ENCODE measurements at regions not wholly inside any gene's neighbourhood (a gene's known extent, or its start where the extent isn't known, plus 50 kb on each side); places are given as distances from the start of the nearest gene placed in this dataset.

GRCh38 chr10:105759669-105760068 is 1118.6 kb downstream of the SORCS3 start:
- peaks cover 0 to 24% (median 7%) of the 10 kb centered on the region in 5 donors for H3K27me3 Mint-ChIP-seq
- intact Hi-C loops (cut with micrococcal nuclease): no loop called here
- no peak overlapping the region for H3K4me3 Mint-ChIP-seq
- H3K4me1 Mint-ChIP-seq: peaks cover 0 to 4% (median 0%) of the 10 kb centered on the region in 7 donors
- no peaks in the 10 kb centered on the region for H3K4me1 ChIP-seq (ENCODE audit: control insufficient read depth in 2 of 2, insufficient read depth in 2 of 2, low read length in 2 of 2)
- DNase-seq (no peak), ATAC-seq (no peak)
- no peaks in the 10 kb centered on the region for H3K36me3 Mint-ChIP-seq
- H3K27ac ChIP-seq (ENCODE audit: low read depth, low read length): no peak overlapping the region
- ChIA-PET POLR2A (no interaction called here), CTCF (no interaction called here)
- no peaks in the 10 kb centered on the region for H3K9me3 ChIP-seq (ENCODE audit: control insufficient read depth in 2 of 3, low read length in 3 of 3)
- H3K27me3 ChIP-seq (ENCODE audit: control insufficient read depth in 2 of 2, insufficient read depth in 2 of 2, low read length in 2 of 2): no peaks in the 10 kb centered on the region
- peaks cover 0 to 8% (median 0%) of the 10 kb centered on the region in 11 donors for H3K9me3 Mint-ChIP-seq
- H3K4me3 ChIP-seq (ENCODE audit: low read length): no peak overlapping the region
- no peaks in the 10 kb centered on the region for H3K36me3 ChIP-seq (ENCODE audit: control insufficient read depth in 2 of 3, insufficient read depth in 3 of 3, low read length in 3 of 3)
- no peak overlapping the region for H3K27ac Mint-ChIP-seq

DNA sequence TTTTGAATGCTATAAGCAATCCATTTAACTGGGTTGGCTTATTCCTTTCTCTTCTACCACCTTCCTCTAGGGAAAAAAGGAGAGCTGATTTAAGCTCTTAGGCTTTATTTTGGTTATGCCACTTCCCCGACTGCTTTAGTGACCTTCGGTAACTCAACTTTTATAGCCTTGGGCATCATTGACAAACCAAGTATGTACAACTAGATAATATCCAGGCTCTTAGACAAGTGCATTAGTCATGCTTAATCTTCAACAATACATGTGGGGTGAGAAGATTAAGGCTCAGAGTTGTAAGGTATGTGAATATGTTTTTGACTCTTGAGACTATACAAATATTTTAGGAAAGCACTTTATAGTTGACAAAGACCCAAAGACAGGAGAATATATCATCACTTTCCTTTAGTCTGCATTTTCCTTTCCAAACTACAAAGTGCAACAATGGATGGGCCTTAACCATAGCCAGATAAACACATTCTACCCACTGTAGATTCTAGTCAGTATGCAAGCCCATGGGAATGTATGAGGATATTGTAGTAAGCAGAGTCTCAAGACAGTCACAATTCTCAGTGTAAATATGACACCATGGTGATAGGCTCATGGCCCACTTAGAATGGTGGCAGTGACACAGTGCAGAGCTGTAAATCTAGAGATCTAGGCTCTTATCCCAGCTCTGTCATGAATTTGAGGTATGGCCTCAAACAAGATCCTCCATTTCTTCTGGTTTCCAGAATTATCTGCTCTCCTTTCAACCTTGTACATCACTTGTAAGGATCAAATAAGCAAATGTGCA is 1117.3 kb downstream of the SORCS3 start:
- Mint-ChIP-seq H3K4me1 (peaks cover 0 to under 1% (median 0%) of the 10 kb centered on the region in 7 donors), H3K4me3 (no peak overlapping the region), H3K27ac (no peak overlapping the region), H3K9me3 (peaks cover 0 to 1% (median 0%) of the 10 kb centered on the region in 11 donors), H3K36me3 (no peaks in the 10 kb centered on the region), H3K27me3 (peaks cover 0 to 17% (median 3%) of the 10 kb centered on the region in 5 donors)
- DNase-seq (no peak), ATAC-seq (no peak)
- Histone ChIP-seq H3K4me3 (ENCODE audit: low read length) (no peak overlapping the region), H3K27ac (ENCODE audit: low read depth, low read length) (no peak overlapping the region), H3K4me1 (ENCODE audit: control insufficient read depth in 2 of 2, insufficient read depth in 2 of 2, low read length in 2 of 2) (no peaks in the 10 kb centered on the region), H3K27me3 (ENCODE audit: control insufficient read depth in 2 of 2, insufficient read depth in 2 of 2, low read length in 2 of 2) (no peaks in the 10 kb centered on the region), H3K36me3 (ENCODE audit: control insufficient read depth in 2 of 3, insufficient read depth in 3 of 3, low read length in 3 of 3) (no peaks in the 10 kb centered on the region), H3K9me3 (ENCODE audit: control insufficient read depth in 2 of 3, low read length in 3 of 3) (no peaks in the 10 kb centered on the region)
- CTCF ChIA-PET: no interaction called here
- intact Hi-C loops (cut with micrococcal nuclease): no loop called here
- POLR2A ChIA-PET: no interaction called here

- no peak overlapping the region for H3K27ac Mint-ChIP-seq
- ChIA-PET CTCF (no interaction called here), POLR2A (no interaction called here)
- no peak overlapping the region for H3K27ac ChIP-seq (ENCODE audit: low read depth, low read length)
- no peak overlapping the region for H3K4me3 ChIP-seq (ENCODE audit: low read length)
- H3K27me3 Mint-ChIP-seq: peaks cover 0 to 15% (median 3%) of the 10 kb centered on the region in 5 donors
- H3K27me3 ChIP-seq (ENCODE audit: control insufficient read depth in 2 of 2, insufficient read depth in 2 of 2, low read length in 2 of 2): no peaks in the 10 kb centered on the region
- H3K4me1 Mint-ChIP-seq: no peaks in the 10 kb centered on the region
- H3K4me3 Mint-ChIP-seq: no peak overlapping the region
- no peaks in the 10 kb centered on the region for H3K36me3 Mint-ChIP-seq
- ATAC-seq (no peak), DNase-seq (no peak)
- no peaks in the 10 kb centered on the region for H3K9me3 Mint-ChIP-seq
- H3K9me3 ChIP-seq (ENCODE audit: control insufficient read depth in 2 of 3, low read length in 3 of 3): no peaks in the 10 kb centered on the region
- intact Hi-C loops (cut with micrococcal nuclease): no loop called here
- H3K36me3 ChIP-seq (ENCODE audit: control insufficient read depth in 2 of 3, insufficient read depth in 3 of 3, low read length in 3 of 3): no peaks in the 10 kb centered on the region
- no peaks in the 10 kb centered on the region for H3K4me1 ChIP-seq (ENCODE audit: control insufficient read depth in 2 of 2, insufficient read depth in 2 of 2, low read length in 2 of 2)
These were observed 1116.2 kb downstream of the SORCS3 start for GRCh38 chr10:105757302-105757701.

DNA sequence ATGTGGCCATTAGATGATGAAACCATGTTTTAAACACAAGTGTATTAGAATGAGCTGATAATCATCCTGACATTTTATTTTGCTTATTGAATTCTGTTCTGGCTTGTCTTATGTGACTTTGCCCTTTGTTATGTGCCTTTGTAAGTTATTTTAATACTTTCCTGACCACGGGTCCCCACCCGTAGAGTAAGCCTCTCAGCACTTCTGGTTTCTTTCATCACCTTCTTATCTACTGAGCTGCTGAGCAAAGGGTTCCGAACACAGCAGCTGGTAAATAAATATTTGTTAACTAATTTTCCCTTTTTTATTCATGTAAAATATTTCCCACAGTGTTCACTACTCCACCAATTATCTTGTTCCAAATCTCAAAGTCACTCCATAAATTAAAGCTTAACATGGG is 1115.3 kb downstream of the SORCS3 start:
- Mint-ChIP-seq H3K4me3 (no peak overlapping the region), H3K4me1 (no peaks in the 10 kb centered on the region), H3K27me3 (peaks cover 0 to 12% (median 2%) of the 10 kb centered on the region in 5 donors), H3K36me3 (no peaks in the 10 kb centered on the region), H3K27ac (no peak overlapping the region), H3K9me3 (peaks cover 0 to 3% (median 0%) of the 10 kb centered on the region in 11 donors)
- H3K4me3 ChIP-seq (ENCODE audit: low read length): no peak overlapping the region
- ChIA-PET CTCF (no interaction called here), POLR2A (no interaction called here)
- DNase-seq (no peak), ATAC-seq (no peak)
- no peaks in the 10 kb centered on the region for H3K4me1 ChIP-seq (ENCODE audit: control insufficient read depth in 2 of 2, insufficient read depth in 2 of 2, low read length in 2 of 2)
- intact Hi-C loops (cut with micrococcal nuclease): no loop called here
- no peaks in the 10 kb centered on the region for H3K36me3 ChIP-seq (ENCODE audit: control insufficient read depth in 2 of 3, insufficient read depth in 3 of 3, low read length in 3 of 3)
- no peaks in the 10 kb centered on the region for H3K27me3 ChIP-seq (ENCODE audit: control insufficient read depth in 2 of 2, insufficient read depth in 2 of 2, low read length in 2 of 2)
- no peaks in the 10 kb centered on the region for H3K9me3 ChIP-seq (ENCODE audit: control insufficient read depth in 2 of 3, low read length in 3 of 3)
- H3K27ac ChIP-seq (ENCODE audit: low read depth, low read length): no peak overlapping the region

- ChIA-PET CTCF (no interaction called here), POLR2A (no interaction called here)
- Mint-ChIP-seq H3K27ac (no peak overlapping the region), H3K4me3 (no peak overlapping the region), H3K9me3 (peaks cover 0 to 3% (median 0%) of the 10 kb centered on the region in 11 donors), H3K4me1 (no peaks in the 10 kb centered on the region), H3K27me3 (peaks cover 0 to 13% (median 0%) of the 10 kb centered on the region in 5 donors), H3K36me3 (no peaks in the 10 kb centered on the region)
- no peak for DNase-seq
- no peaks in the 10 kb centered on the region for H3K27me3 ChIP-seq (ENCODE audit: control insufficient read depth in 2 of 2, insufficient read depth in 2 of 2, low read length in 2 of 2)
- no peak for ATAC-seq
- H3K9me3 ChIP-seq (ENCODE audit: control insufficient read depth in 2 of 3, low read length in 3 of 3): no peaks in the 10 kb centered on the region
- intact Hi-C loops (cut with micrococcal nuclease): no loop called here
- no peak overlapping the region for H3K4me3 ChIP-seq (ENCODE audit: low read length)
- no peaks in the 10 kb centered on the region for H3K4me1 ChIP-seq (ENCODE audit: control insufficient read depth in 2 of 2, insufficient read depth in 2 of 2, low read length in 2 of 2)
- H3K27ac ChIP-seq (ENCODE audit: low read depth, low read length): no peak overlapping the region
- no peaks in the 10 kb centered on the region for H3K36me3 ChIP-seq (ENCODE audit: control insufficient read depth in 2 of 3, insufficient read depth in 3 of 3, low read length in 3 of 3)
These were observed 1110.6 kb downstream of the SORCS3 start for GRCh38 chr10:105751688-105752087.

- Mint-ChIP-seq H3K4me1 (no peaks in the 10 kb centered on the region), H3K9me3 (peaks cover 0 to 9% (median 0%) of the 10 kb centered on the region in 11 donors), H3K36me3 (no peaks in the 10 kb centered on the region), H3K4me3 (no peak overlapping the region), H3K27me3 (peaks cover 0 to 9% (median 0%) of the 10 kb centered on the region in 5 donors), H3K27ac (no peak overlapping the region)
- H3K27me3 ChIP-seq (ENCODE audit: control insufficient read depth in 2 of 2, insufficient read depth in 2 of 2, low read length in 2 of 2): no peaks in the 10 kb centered on the region
- intact Hi-C loops (cut with micrococcal nuclease): no loop called here
- no peak overlapping the region for H3K27ac ChIP-seq (ENCODE audit: low read depth, low read length)
- DNase-seq (no peak), ATAC-seq (no peak)
- H3K4me1 ChIP-seq (ENCODE audit: control insufficient read depth in 2 of 2, insufficient read depth in 2 of 2, low read length in 2 of 2): no peaks in the 10 kb centered on the region
- H3K9me3 ChIP-seq (ENCODE audit: control insufficient read depth in 2 of 3, low read length in 3 of 3): no peaks in the 10 kb centered on the region
- no peak overlapping the region for H3K4me3 ChIP-seq (ENCODE audit: low read length)
- no peaks in the 10 kb centered on the region for H3K36me3 ChIP-seq (ENCODE audit: control insufficient read depth in 2 of 3, insufficient read depth in 3 of 3, low read length in 3 of 3)
- ChIA-PET POLR2A (no interaction called here), CTCF (no interaction called here)
These were observed 1104.6 kb downstream of the SORCS3 start for GRCh38 chr10:105745596-105746148.

All from naive thymus-derived CD4-positive, alpha-beta T cell (primary cell).